ENCODE measurements at regions not wholly inside any gene's neighbourhood (a gene's known extent, or its start where the extent isn't known, plus 50 kb on each side); places are given as distances from the start of the nearest gene placed in this dataset.

GRCh38 chr20:52755744-52756143, 216.4 kb upstream of the TSHZ2 start:
- Histone ChIP-seq H4K5ac (ENCODE audit: insufficient read length, low read depth, low read length) (no peak overlapping the region), H3K27me3 (replicated peaks in 1 of 4; ENCODE audit: control insufficient read depth in 3 of 4, extremely low read depth in 1 of 4, insufficient read depth in 3 of 4, low read length in 3 of 4) (no peaks in the 10 kb centered on the region), H4K8ac (ENCODE audit: extremely low read depth, insufficient read depth, low read length) (no peak overlapping the region), H2BK12ac (ENCODE audit: low read depth, low read length) (no peak overlapping the region), H3K4ac (replicated peaks; ENCODE audit: insufficient read length, low read depth, low read length) (no peak overlapping the region), H3K18ac (ENCODE audit: extremely low read depth, low read length) (no peak overlapping the region), H3K56ac (replicated peaks; ENCODE audit: insufficient read length, low read depth, low read length) (no peak overlapping the region), H3K4me3 (ENCODE audit: extremely low read depth in 1 of 4, insufficient read depth in 2 of 4, low read depth in 3 of 4, low read length in 4 of 4) (no peak overlapping the region), H3K79me2 (ENCODE audit: control insufficient read depth in 1 of 2, insufficient read depth in 2 of 2, low read length in 2 of 2) (no peaks in the 10 kb centered on the region), H2BK15ac (ENCODE audit: low read length) (no peak overlapping the region), H2BK20ac (ENCODE audit: low read length) (no peak overlapping the region), H3K9me3 (ENCODE audit: insufficient read depth in 2 of 2, low read depth in 1 of 2, low read length in 1 of 2) (0 out of 4 replicates have a peak, but pooled peaks cover 0 to under 1% of the 10 kb centered on the region in 2 experiments), H2AFZ (ENCODE audit: low read length) (no peak overlapping the region), H3K23me2 (ENCODE audit: low read depth, low read length) (no peaks in the 10 kb centered on the region), H4K20me1 (replicated peaks in 1 of 2; ENCODE audit: control insufficient read depth in 1 of 2, insufficient read depth in 2 of 2, low read length in 2 of 2) (no peaks in the 10 kb centered on the region), H3K23ac (ENCODE audit: insufficient read length) (no peak overlapping the region), H3K27ac (ENCODE audit: low read depth, low read length) (no peak overlapping the region), H2BK5ac (ENCODE audit: low read depth, low read length) (no peak overlapping the region), H3K79me1 (ENCODE audit: low read depth, low read length) (no peaks in the 10 kb centered on the region), H3K9ac (replicated peaks in 1 of 4; ENCODE audit: extremely low read depth in 1 of 4, low read depth in 3 of 4, low read length in 3 of 4) (no peak overlapping the region), H4K91ac (replicated peaks; ENCODE audit: insufficient read length, low read length) (no peak overlapping the region), H3K14ac (ENCODE audit: insufficient read length) (no peak overlapping the region), H2AK5ac (ENCODE audit: low read depth, low read length) (no peak overlapping the region), H3K36me3 (ENCODE audit: control insufficient read depth in 2 of 4, insufficient read depth in 4 of 4, low read length in 3 of 4) (no peaks in the 10 kb centered on the region), H3K4me1 (replicated peaks in 1 of 4; ENCODE audit: control insufficient read depth in 3 of 4, insufficient read depth in 4 of 4, low read length in 3 of 4) (no peaks in the 10 kb centered on the region), H3K4me2 (ENCODE audit: insufficient read depth in 1 of 2, low read depth in 2 of 2, low read length in 2 of 2) (no peak overlapping the region), H2BK120ac (replicated peaks; ENCODE audit: low read depth, low read length) (no peak overlapping the region)
- POLR2A ChIA-PET (ENCODE audit: partially characterized antibody) = no interaction called here
- DNase-seq (ENCODE audit: low read depth in 1 of 2, low spot score in 2 of 2) (no peak), FAIRE-seq (no peak)
- WGBS, 2 experiments (ENCODE audit: extremely low coverage in 1 of 2, insufficient coverage in 1 of 2, insufficient read length in 1 of 2, insufficient replicate concordance in 2 of 2, low coverage in 1 of 2, low lambda C conversion rate in 2 of 2, missing lambda C conversion rate in 1 of 2) = 71% methylated on average over 1 of the region's 1 CpG; no CpG with 5 or more reads in 1 of the 2 experiments
- CTCF ChIA-PET (ENCODE audit: partially characterized antibody) = no interaction called here
- TF ChIP-seq SP2 (IDR thresholded peaks at IDR 0.05; ENCODE audit: low read length) (no peak), YY1 (IDR thresholded peaks at IDR 0.05; ENCODE audit: low read depth, low read length) (no peak), BRCA1 (IDR thresholded peaks at IDR 0.05; ENCODE audit: low read depth, low read length) (no peak), BCL11A (IDR thresholded peaks at IDR 0.05; ENCODE audit: low read depth in 2 of 2, low read length in 2 of 2) (no peak), RXRA (IDR thresholded peaks at IDR 0.05; ENCODE audit: insufficient read depth, low read depth, low read length) (no peak), SIRT6 (IDR thresholded peaks at IDR 0.05; ENCODE audit: low read length) (no peak), TEAD4 (IDR thresholded peaks at IDR 0.05; ENCODE audit: low read depth, low read length) (no peak), PHF8 (conservative IDR thresholded peaks at IDR 0.05; ENCODE audit: low read depth, low read length) (no peak), ATF3 (IDR thresholded peaks at IDR 0.05; ENCODE audit: insufficient read depth, low read depth, low read length) (no peak), SUZ12 (IDR thresholded peaks at IDR 0.05; ENCODE audit: low read length) (no peak), SRF (IDR thresholded peaks at IDR 0.05; ENCODE audit: low read depth, low read length) (no peak), MAX (IDR thresholded peaks at IDR 0.05) (no peak), KDM4A (IDR thresholded peaks at IDR 0.05; ENCODE audit: low read depth, low read length, severe bottlenecking) (no peak), GABPA (IDR thresholded peaks at IDR 0.05; ENCODE audit: borderline replicate concordance, insufficient read depth, low read length) (no peak), GTF2F1 (IDR thresholded peaks at IDR 0.05; ENCODE audit: borderline replicate concordance, low read depth, low read length) (no peak)

Data from H1 (cell line).